ENCODE measurements at regions not wholly inside any gene's neighbourhood (a gene's known extent, or its start where the extent isn't known, plus 50 kb on each side); places are given as distances from the start of the nearest gene placed in this dataset.

- Mint-ChIP-seq H3K27ac (no peak overlapping the region), H3K36me3 (no peaks in the 10 kb centered on the region), H3K4me3 (no peak overlapping the region), H3K9me3 (ENCODE audit: low read depth) (peaks cover 10% of the 10 kb centered on the region), H3K27me3 (no peaks in the 10 kb centered on the region), H3K4me1 (ENCODE audit: low read depth) (no peaks in the 10 kb centered on the region)
Measured at GRCh38 chr1:216778737-216779136, 55.5 kb upstream of the ESRRG start.

GRCh38 chr1:216777148-216777547 is 53.9 kb upstream of the ESRRG start:
- Mint-ChIP-seq H3K36me3 (no peaks in the 10 kb centered on the region), H3K27me3 (no peaks in the 10 kb centered on the region), H3K9me3 (ENCODE audit: low read depth) (peaks cover 7% of the 10 kb centered on the region), H3K4me1 (ENCODE audit: low read depth) (no peaks in the 10 kb centered on the region), H3K4me3 (no peak overlapping the region), H3K27ac (no peak overlapping the region)

Measured in activated naive CD8-positive, alpha-beta T cell (primary cell).